Stimulated activated CD4-positive, alpha-beta T cell treated with anti-CD3 and anti-CD28 coated beads, TNF-alpha, amount 100 ng/mL, for 48 hours (primary cell): ENCODE measurements at regions not wholly inside any gene's neighbourhood (a gene's known extent, or its start where the extent isn't known, plus 50 kb on each side); places are given as distances from the start of the nearest gene placed in this dataset.
"Not testable (repeated sequence)": the region's sequence is repeated elsewhere in the genome, so short reads cannot be mapped to it uniquely, and the experiment has no call there.

Experiments used
- DNase-seq, 3 donors: peaks; one replicate each; pipeline ENCODE4 v3.0.0-alpha.2; 2020; ENCODE audit warnings: low read depth in 3 of 3

GRCh38 chrX:40530509-40530908 is 50.3 kb upstream of the ATP6AP2 start:
- DNase-seq = no peak

- no peak for DNase-seq
Measured at GRCh38 chrX:40527543-40527942, 53.2 kb upstream of the ATP6AP2 start.

GRCh38 chrX:40526412-40526811 is 54.4 kb upstream of the ATP6AP2 start:
- DNase-seq = no peak

- DNase-seq = not testable (repeated sequence)
Measured at GRCh38 chrX:40525901-40526300, 54.9 kb upstream of the ATP6AP2 start.

- DNase-seq = no peak
Measured at GRCh38 chrX:40524423-40524822, 56.3 kb upstream of the ATP6AP2 start.

- DNase-seq = no peak
Measured at GRCh38 chrX:40523852-40524251, 56.9 kb upstream of the ATP6AP2 start.

GRCh38 chrX:40521868-40522450 is 58.8 kb upstream of the ATP6AP2 start:
- no peak for DNase-seq

GRCh38 chrX:40514376-40514775 is 66.4 kb upstream of the ATP6AP2 start:
- no peak for DNase-seq

- no peak for DNase-seq
Measured at GRCh38 chrX:40513835-40514234, 66.9 kb upstream of the ATP6AP2 start.

- DNase-seq = no peak
Measured at GRCh38 chrX:40513012-40513411, 67.8 kb upstream of the ATP6AP2 start.

- DNase-seq = no peak
Measured at GRCh38 chrX:40511258-40511657, 69.5 kb upstream of the ATP6AP2 start.

GRCh38 chrX:40508560-40508959 is 72.2 kb upstream of the ATP6AP2 start:
- no peak for DNase-seq

GRCh38 chrX:40506201-40506985 is 74.4 kb upstream of the ATP6AP2 start:
- no peak for DNase-seq

- no peak for DNase-seq
Measured at GRCh38 chrX:40504801-40505605, 75.8 kb upstream of the ATP6AP2 start.

GRCh38 chrX:40503094-40503493 is 77.7 kb upstream of the ATP6AP2 start:
- no peak for DNase-seq

- DNase-seq = no peak
Measured at GRCh38 chrX:40502688-40503087, 78.1 kb upstream of the ATP6AP2 start.

- DNase-seq = no peak
Measured at GRCh38 chrX:40501164-40501855, 79.5 kb upstream of the ATP6AP2 start.

GRCh38 chrX:40496728-40497127 is 84.0 kb upstream of the ATP6AP2 start:
- DNase-seq = no peak

- no peak for DNase-seq
Measured at GRCh38 chrX:40495659-40496058, 85.1 kb upstream of the ATP6AP2 start.

GRCh38 chrX:40494005-40494404 is 86.8 kb upstream of the ATP6AP2 start:
- no peak for DNase-seq

- no peak for DNase-seq
Measured at GRCh38 chrX:40488296-40488695, 92.5 kb upstream of the ATP6AP2 start.

- no peak for DNase-seq
Measured at GRCh38 chrX:40485973-40486372, 94.8 kb upstream of the ATP6AP2 start.
